ENCODE measurements at regions not wholly inside any gene's neighbourhood (a gene's known extent, or its start where the extent isn't known, plus 50 kb on each side); places are given as distances from the start of the nearest gene placed in this dataset.

GRCh38 chr13:33958964-33959363, 141.0 kb downstream of the RFC3 start:
- Histone ChIP-seq H3K27ac (ENCODE audit: insufficient read length, low read depth, low read length) (no peak overlapping the region), H3K23ac (ENCODE audit: insufficient read length, low read depth, low read length) (no peak overlapping the region), H3K79me1 (ENCODE audit: insufficient read depth, low read depth, low read length, poor library complexity, severe bottlenecking) (no peaks in the 10 kb centered on the region), H4K8ac (replicated peaks; ENCODE audit: insufficient read length, low read depth, low read length) (no peak overlapping the region), H4K20me1 (ENCODE audit: control insufficient read depth, insufficient read depth, insufficient read length) (no peaks in the 10 kb centered on the region), H2BK15ac (ENCODE audit: low read depth, low read length) (no peak overlapping the region), H2BK20ac (ENCODE audit: low read depth, low read length, poor library complexity, severe bottlenecking) (no peak overlapping the region), H3K56ac (ENCODE audit: insufficient read length, low read depth, low read length) (no peak overlapping the region), H2BK120ac (ENCODE audit: low read depth, low read length, poor library complexity, severe bottlenecking) (no peak overlapping the region), H4K91ac (ENCODE audit: insufficient read length, low read depth, low read length) (no peak overlapping the region), H2AFZ (ENCODE audit: low read length) (no peak overlapping the region), H3K9ac (ENCODE audit: extremely low read depth, insufficient read length, low read length) (no peak overlapping the region), H2BK12ac (ENCODE audit: insufficient read length, low read depth, low read length) (no peak overlapping the region), H3K4me1 (ENCODE audit: insufficient read depth, low read length) (no peaks in the 10 kb centered on the region), H4K5ac (ENCODE audit: insufficient read length, low read depth, low read length) (no peak overlapping the region), H3K9me3 (ENCODE audit: control insufficient read depth, low read depth, low read length) (no peaks in the 10 kb centered on the region), H3K23me2 (ENCODE audit: insufficient read length, low read depth, low read length, poor library complexity, severe bottlenecking) (no peaks in the 10 kb centered on the region), H3K4me2 (ENCODE audit: insufficient read depth, insufficient read length, low read length) (no peak overlapping the region), H3K79me2 (ENCODE audit: insufficient read depth, low read length) (no peaks in the 10 kb centered on the region), H3K14ac (ENCODE audit: insufficient read depth, low read length) (no peak overlapping the region), H3K18ac (ENCODE audit: insufficient read length, low read depth, low read length) (no peak overlapping the region), H3T11ph (ENCODE audit: low read length) (no peak overlapping the region), H2AK5ac (ENCODE audit: insufficient read length, low read length) (no peak overlapping the region), H3K27me3 (ENCODE audit: insufficient read depth, low read length) (no peaks in the 10 kb centered on the region), H2BK5ac (ENCODE audit: insufficient read length, low read length) (no peak overlapping the region), H3K4ac (ENCODE audit: low read depth, low read length) (no peak overlapping the region)
- no peaks in the 10 kb centered on the region for H3K27me3 Mint-ChIP-seq (ENCODE audit: low read depth)
- peaks cover 4% of the 10 kb centered on the region in 2 experiments; a peak in 3 of 4 replicates for H3K4me1 Mint-ChIP-seq
- no CpG with 5 or more reads among the region's 2 CpGs for WGBS (ENCODE audit: extremely low coverage, insufficient read length, low lambda C conversion rate)
- TF ChIP-seq CTCF (conservative IDR thresholded peaks at IDR 0.05), result no peak
- peaks cover 0 to 2% (median 0%) of the 10 kb centered on the region in 3 experiments; a peak in 2 of 7 replicates for H3K36me3 Mint-ChIP-seq (ENCODE audit: insufficient read depth in 1 of 3, low read depth in 3 of 3)
- no peak overlapping the region for H3K27ac Mint-ChIP-seq
- DNase-seq, result no peak
- H3K4me3 Mint-ChIP-seq, result no peak overlapping the region
- no peaks in the 10 kb centered on the region for H3K9me3 Mint-ChIP-seq

Measured in H9 (cell line).